ENCODE measurements at regions not wholly inside any gene's neighbourhood (a gene's known extent, or its start where the extent isn't known, plus 50 kb on each side); places are given as distances from the start of the nearest gene placed in this dataset.

GRCh38 chr1:30229960-30230359 lies 493.4 kb downstream of the MATN1 start:
- no peak for ATAC-seq
- no peak for DNase-seq
- no peak for TF ChIP-seq CTCF (IDR thresholded peaks at IDR 0.05)
- no peak overlapping the region for H3K4me3 ChIP-seq
- no peaks in the 10 kb centered on the region for H3K9me3 ChIP-seq
- intact Hi-C loops (cut with DNase I, micrococcal nuclease): no loop called here
- no peaks in the 10 kb centered on the region for H3K36me3 ChIP-seq (ENCODE audit: low read depth)
- H3K4me1 ChIP-seq (ENCODE audit: low read depth): no peaks in the 10 kb centered on the region

GRCh38 chr1:30229557-30229956 lies 493.8 kb downstream of the MATN1 start:
- TF ChIP-seq CTCF (IDR thresholded peaks at IDR 0.05): no peak
- ATAC-seq (no peak), DNase-seq (no peak)
- no peak overlapping the region for H3K4me3 ChIP-seq
- H3K9me3 ChIP-seq: no peaks in the 10 kb centered on the region
- intact Hi-C loops (cut with DNase I, micrococcal nuclease): no loop called here
- H3K36me3 ChIP-seq (ENCODE audit: low read depth): no peaks in the 10 kb centered on the region
- H3K4me1 ChIP-seq (ENCODE audit: low read depth): no peaks in the 10 kb centered on the region

GRCh38 chr1:30226648-30227047 lies 496.7 kb downstream of the MATN1 start:
- Histone ChIP-seq H3K4me1 (ENCODE audit: low read depth) (no peaks in the 10 kb centered on the region), H3K9me3 (no peaks in the 10 kb centered on the region), H3K4me3 (no peak overlapping the region), H3K36me3 (ENCODE audit: low read depth) (no peaks in the 10 kb centered on the region)
- intact Hi-C loops (cut with DNase I, micrococcal nuclease): no loop called here
- no peak for TF ChIP-seq CTCF (IDR thresholded peaks at IDR 0.05)
- no peak for ATAC-seq
- DNase-seq: no peak

- no peaks in the 10 kb centered on the region for H3K36me3 ChIP-seq (ENCODE audit: low read depth)
- TF ChIP-seq CTCF (IDR thresholded peaks at IDR 0.05): no peak
- DNase-seq: no peak
- no peak for ATAC-seq
- intact Hi-C loops (cut with DNase I, micrococcal nuclease): no loop called here
- no peaks in the 10 kb centered on the region for H3K9me3 ChIP-seq
- H3K4me1 ChIP-seq (ENCODE audit: low read depth): no peaks in the 10 kb centered on the region
- no peak overlapping the region for H3K4me3 ChIP-seq
Observed at GRCh38 chr1:30225357-30225756, 498.0 kb downstream of the MATN1 start.

- Histone ChIP-seq H3K9me3 (no peaks in the 10 kb centered on the region), H3K36me3 (ENCODE audit: low read depth) (no peaks in the 10 kb centered on the region), H3K4me1 (ENCODE audit: low read depth) (no peaks in the 10 kb centered on the region), H3K4me3 (no peak overlapping the region)
- DNase-seq: no peak
- intact Hi-C loops (cut with DNase I, micrococcal nuclease): no loop called here
- ATAC-seq: no peak
- TF ChIP-seq CTCF (IDR thresholded peaks at IDR 0.05): no peak
Observed at GRCh38 chr1:30219675-30220074, 503.7 kb downstream of the MATN1 start.

GRCh38 chr1:30218438-30218837 lies 504.9 kb downstream of the MATN1 start:
- DNase-seq: no peak
- Histone ChIP-seq H3K36me3 (ENCODE audit: low read depth) (no peaks in the 10 kb centered on the region), H3K4me1 (ENCODE audit: low read depth) (no peaks in the 10 kb centered on the region), H3K4me3 (no peak overlapping the region), H3K9me3 (no peaks in the 10 kb centered on the region)
- TF ChIP-seq CTCF (IDR thresholded peaks at IDR 0.05): no peak
- no peak for ATAC-seq
- intact Hi-C loops (cut with DNase I, micrococcal nuclease): no loop called here

Measured in mucosa of descending colon (tissue), 3 donors.